B cell (primary cell): ENCODE measurements at regions not wholly inside any gene's neighbourhood (a gene's known extent, or its start where the extent isn't known, plus 50 kb on each side); places are given as distances from the start of the nearest gene placed in this dataset.

Experiments
- CTCF ChIP-seq: fragments of 200-600 bp; IDR thresholded peaks from one replicate; pipeline ENCODE4 v1.8.0; 2022; ENCODE audit warnings: antibody characterized with exemption, mild to moderate bottlenecking
- EZH2 ChIP-seq: IDR thresholded peaks from 2 replicates; pipeline ENCODE4 v1.6.1; 2012; ENCODE audit warnings: borderline replicate concordance, low read depth, mild to moderate bottlenecking, moderate library complexity, low read length; ENCODE audit not compliant: insufficient read depth, poor library complexity, severe bottlenecking

DNA sequence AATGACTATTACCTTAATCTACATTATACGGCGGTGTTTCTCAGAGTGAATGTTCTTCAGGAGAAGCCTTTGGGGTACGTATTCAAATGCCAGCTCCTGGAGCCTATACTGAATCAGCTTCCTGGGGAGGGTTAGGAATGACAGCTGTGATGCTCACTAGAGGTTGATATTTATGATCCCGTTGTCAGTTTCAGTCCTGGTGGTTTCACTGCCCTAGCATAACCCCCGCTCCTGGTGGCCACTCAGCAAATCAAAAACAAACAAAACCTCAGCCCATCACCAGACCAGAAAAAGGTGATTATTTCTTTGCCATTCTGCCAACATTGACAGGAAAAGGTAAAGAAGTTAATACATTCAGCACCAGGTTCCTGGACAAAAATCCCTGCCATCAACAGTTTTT, 136.5 kb upstream of the CRY1 start:
- no peak for TF ChIP-seq CTCF
- no peak for TF ChIP-seq EZH2
